HuH-7 (cell line): ENCODE measurements at regions not wholly inside any gene's neighbourhood (a gene's known extent, or its start where the extent isn't known, plus 50 kb on each side); places are given as distances from the start of the nearest gene placed in this dataset.
"Not testable (repeated sequence)": the region's sequence is repeated elsewhere in the genome, so short reads cannot be mapped to it uniquely, and the experiment has no call there.

ENCODE experiments used
- DNase-seq: peaks from one replicate; pipeline ENCODE4 v3.0.0; 2011; ENCODE audit warnings: low spot score

DNA sequence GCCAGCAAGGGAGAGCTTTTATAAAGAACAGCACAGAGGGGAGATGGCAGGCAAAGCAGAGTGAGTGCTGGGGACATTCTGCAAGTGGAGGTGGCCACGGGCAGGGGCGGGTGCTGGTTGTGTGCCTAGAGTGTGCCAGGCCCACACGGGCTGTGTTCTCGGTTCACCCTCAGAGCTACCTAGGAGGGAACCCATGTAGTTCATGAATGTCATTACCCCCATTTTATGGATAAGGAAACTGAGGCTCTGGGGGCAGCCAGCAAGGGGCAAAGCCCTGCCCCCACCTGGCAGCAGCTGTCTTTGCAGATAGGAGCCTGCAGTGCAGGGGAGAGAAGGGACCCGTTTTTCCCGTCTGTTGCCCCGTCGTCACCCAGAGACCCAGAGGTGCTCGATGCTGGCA lies 85.2 kb upstream of the NCOR2 start:
- no peak for DNase-seq

DNA sequence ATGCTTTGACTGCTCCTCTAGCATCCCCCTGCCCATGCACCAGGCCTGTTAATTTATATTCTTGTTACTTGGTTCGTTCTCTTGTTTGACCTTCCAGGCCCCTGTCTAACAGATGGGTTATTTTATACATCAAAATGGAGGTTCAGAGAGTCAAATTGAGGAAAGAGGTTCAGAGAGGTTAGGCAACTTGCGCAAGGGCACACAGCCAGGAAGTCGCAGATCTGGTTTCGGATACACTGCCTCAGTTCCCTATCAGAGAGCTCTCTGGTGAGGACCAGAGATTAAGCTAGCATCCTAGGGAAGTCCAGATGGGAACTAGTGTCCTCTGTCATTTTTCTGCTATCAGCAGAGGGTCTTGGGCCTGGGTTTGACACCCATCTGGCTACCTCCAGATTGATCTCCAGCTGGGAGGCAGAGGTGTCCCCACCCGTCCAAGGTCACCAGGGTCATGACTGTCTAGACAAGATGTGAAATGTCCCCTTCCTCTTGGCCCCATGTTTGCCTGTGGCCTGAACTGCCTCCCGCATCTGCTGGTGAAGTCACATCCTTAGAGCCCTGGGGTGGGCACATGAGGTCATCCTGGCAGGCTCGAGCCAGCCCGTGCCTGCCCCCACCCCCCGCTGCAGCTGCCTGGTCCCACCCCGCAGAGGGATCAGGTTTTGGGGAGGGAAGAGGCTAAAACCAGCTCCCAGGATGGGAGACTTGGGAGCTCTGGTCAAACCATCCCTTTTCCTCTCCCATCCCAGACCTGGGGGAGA lies 84.3 kb upstream of the NCOR2 start:
- no peak for DNase-seq

DNA sequence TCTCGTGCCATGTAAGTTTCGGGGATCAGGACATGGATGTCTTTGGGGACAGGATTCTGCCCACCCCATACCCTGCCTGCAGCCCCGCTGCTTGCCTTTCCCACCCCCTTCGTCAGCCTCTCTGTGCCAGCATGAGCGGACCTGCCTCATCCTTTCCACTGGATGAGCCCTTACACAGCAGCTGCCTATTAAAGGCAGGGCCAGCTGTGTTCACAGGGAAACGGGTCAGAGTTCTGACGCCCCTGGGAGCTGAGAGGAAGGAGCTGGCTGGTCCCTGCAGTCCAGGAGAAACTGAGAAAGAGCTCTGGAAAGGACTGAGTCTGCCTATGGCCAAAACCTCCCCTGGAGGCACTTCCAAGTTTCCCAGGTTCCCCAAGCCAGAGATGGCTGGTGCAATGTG lies 83.5 kb upstream of the NCOR2 start:
- no peak for DNase-seq

DNA sequence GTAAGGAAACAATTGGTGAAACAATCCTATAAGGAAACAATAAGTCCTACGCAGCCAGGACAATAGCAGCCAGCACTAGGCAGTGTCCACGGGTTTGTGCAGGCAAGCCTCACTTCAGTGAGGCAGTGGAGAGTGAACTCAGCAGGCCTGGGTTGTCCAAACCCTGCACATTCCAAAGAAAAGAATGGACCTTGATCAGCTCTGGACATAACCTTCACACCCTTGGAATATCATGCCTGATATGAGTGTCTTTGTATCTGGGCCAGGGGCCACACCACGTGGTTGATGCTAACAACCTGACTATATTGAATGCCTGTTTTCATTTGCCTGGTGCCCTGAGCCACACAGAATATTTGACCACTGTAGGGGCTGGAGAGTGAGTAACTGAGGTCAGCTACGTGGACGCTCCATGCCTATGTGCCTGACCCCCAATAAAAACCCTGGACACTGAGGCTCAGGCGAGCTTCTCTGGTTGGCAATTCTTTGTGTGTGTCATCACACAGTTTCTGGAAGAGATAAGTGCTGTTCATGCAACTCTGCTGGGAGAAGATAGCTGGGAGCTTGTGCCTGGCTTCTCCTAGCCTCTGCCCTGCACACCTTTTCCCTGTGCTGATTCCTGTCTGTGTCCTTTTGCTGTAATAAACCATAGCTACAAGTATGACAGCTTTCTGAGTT lies 81.4 kb upstream of the NCOR2 start:
- DNase-seq: no peak

DNA sequence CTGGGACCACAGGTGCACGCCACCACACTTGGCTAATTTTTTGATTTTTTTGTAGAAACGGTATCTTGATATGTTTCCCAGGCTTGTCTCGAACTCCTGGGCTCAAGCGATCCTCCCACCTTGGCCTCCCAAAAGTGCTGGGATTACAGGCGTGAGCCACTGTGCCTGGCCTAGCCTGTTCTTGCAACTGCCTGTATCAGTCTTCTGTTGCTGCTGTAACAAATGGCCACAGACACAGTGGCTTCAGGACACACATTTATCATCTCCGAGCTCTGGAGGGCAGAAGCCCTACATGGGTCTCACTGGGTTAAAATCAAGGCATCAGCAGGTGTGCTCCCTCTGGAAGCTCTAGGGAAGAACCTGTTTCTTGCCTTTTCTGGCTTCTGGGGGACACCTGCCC lies 79.9 kb upstream of the NCOR2 start:
- no peak for DNase-seq

DNA sequence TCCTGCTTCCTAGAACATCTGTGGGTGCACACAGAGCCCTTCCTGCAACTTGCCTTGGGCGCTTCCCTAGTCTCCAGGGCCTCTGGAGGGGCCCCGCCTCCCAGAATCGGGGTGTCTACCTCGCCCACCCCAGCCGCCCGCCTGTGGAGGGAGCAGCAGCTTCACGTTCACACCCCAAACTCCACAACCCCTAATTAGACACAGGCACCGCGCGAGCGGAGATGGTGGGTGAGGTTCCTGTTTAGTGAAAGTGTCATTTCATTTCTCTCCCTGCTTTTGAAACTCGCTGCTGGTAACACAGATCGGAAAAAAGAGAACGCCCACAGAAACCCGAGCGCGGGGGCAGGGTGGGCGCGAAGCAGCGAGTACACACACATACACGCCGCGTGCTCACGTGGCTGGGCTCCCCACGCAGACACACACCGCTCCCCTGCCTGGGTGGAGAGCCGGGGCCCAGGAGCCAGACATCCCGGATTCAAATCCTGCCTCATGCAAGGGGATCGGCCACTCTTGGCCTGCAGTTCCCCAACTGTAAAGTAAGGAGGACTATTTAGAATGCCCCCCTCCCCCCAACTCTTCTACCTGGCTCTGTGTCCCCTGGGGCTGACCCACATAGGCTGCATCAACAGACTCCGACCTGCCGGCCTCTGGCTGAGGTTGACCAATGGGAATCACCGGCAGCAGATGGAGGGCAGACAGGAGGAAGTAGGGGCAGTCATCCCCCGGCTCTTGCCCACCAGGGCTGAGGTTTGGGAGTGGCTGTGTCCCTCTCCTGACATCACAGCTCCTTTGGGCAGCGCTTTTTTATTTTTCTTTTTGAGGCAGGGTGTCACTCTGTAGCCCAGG lies 79.2 kb upstream of the NCOR2 start:
- DNase-seq: no peak

DNA sequence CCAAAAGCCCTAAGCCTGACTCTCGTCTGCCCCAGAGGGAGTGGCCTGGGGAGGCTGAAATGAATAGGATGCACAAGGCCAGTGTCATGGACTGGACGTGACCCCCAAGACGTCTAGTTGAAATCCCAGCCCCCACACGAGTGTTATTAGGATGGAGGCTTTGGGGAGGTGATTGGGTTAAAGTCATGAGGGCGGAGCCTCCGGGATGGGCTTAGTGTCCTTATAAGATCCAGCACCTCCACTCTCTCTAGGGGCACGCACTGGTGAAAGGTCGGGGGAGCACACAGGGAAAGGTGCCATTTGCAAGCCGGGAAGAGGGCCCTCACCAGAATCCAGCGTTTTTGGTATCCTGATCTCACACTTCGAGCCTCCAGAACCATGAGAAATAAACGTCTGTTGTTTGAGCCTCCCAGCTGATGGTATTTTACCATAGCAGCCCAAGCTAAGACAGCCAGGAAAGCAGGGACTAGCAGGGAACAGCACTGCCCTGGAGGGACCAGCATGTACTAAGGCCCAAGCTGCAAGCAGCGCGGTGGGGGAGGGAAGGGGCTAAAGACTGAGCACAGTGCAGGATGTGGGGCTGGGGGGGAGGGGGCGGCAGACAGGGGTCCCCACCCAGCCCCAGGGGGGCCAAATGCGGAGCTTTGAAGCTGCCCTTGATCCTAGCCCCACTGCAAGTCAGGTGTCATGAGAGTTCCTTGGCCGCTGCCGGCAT lies 78.3 kb upstream of the NCOR2 start:
- no peak for DNase-seq

DNA sequence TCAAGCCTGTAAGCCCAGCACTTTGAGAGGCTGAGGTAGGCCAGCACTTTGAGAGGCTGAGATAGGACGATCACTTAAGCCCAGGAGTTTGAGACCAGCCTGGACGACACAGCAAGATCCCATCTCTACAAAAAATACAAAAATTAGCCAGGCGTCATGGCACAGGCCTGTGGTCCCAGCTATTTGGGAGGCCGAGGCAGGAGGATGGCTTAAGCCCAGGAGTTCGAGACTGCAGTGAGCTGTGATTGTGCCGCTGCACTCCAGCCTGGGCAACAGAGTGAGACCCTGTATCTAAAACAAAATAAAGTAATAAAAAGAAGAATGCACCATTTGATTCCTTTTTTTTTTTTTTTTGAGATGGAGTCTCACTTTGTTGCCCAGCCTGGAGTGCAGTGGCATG lies 76.4 kb upstream of the NCOR2 start:
- not testable (repeated sequence) for DNase-seq

DNA sequence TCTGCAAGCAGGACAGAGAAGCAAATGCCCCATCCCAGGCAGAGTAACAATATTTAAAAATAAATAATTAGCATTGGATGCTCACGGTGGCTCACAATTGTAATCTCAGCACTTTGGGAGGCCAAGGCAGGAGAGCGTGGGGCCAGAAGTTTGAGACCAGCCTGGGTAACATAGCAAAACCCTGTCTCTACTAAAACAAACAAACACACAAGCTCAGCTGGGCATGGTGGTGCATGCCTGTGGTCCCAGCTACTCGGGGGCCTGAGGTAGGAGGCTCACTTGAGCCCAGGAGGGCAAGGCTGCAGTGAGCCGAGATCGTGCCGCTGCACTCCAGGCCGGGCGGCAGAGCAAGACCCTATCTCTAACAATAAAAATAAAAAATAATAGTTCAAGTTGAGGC lies 74.7 kb upstream of the NCOR2 start:
- no peak for DNase-seq

DNA sequence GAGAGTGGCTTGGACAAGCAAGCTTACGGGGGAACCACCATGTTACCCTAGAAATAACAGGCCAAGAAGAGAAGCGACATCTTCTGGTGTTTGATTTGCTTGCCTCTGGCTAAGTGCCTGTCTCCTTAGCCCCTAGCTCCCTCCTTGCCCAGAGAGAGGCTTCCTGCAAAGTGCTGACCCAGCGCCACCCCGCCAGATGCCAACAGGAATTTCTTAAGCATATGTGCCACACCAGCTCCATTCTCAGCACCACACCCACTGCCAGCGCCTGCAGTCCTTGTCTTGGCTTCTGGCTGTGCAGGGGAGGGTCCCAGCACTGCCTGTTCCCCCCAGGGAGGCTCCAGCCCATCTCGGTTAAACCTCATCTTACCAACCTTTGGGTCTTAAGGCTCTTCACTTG lies 74.2 kb upstream of the NCOR2 start:
- DNase-seq: no peak

DNA sequence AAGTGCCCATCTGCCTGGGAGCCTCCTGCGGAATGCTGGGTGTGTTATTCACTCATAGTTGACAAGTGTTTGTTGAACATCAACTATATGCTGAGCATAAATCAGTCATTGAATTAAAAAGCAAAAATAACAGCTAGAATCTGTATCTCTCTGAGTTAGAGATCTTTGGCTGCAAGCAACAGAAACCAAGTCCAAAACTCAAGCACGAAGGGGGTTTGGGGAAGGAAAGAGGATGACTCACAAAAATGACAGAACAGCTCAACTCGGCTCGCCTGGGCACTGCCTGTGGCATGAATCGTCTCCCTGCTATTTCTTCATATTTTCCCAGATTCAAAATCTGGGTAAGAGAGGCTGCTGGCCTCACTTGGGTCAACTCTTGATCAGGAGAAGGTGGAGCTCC lies 72.6 kb upstream of the NCOR2 start:
- DNase-seq: no peak

DNA sequence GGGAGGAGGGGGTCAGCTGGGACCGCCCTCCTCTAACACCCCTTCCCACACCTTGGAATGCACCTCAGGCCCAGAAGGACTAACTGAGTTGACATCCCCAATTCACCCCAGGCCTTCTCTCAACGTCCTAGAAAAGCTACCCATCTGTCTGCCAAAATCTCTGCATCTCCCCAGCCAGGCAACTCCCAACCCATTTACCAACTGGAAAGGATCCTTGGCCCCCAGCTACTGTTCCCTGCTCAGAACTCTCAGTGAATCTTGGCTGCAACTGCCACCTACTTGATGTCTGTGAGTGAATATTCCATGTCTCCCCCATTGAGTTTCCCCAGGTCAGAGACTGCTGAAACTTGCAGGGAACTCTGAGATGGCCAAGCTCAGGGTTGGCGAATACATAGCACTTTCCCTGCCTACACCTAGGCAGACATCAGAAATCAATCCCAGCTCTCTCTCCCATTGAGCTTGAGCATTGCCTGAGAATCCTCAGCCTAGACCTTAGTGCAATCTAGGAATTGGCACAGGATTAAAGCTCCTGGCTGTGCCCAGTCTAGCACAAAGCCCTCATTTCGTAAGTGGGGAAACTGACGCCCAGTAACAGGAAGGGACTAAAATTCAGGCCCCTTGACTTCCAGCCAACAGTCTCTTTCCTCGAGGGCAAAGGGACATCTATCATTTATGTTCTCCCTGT lies 71.9 kb upstream of the NCOR2 start:
- no peak for DNase-seq

DNA sequence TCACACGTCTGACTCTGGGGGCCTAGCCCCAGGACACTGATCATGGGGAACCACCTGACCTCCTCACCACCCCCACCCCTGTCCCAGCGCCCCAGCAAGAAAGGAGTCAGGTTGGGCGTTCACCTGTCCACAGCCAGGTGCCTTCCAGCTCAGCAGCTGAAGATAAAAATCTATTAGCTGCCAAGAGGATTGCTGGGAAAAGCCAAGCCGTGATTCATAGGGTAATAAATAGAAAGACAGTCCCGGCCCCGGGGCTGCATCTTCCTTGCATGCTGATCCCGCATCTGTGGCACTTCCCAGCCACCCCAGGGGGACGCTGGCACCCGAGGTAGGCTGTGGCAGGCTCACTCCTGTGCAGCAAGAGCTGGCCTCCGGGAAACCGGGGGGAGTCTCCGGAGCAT lies 70.2 kb upstream of the NCOR2 start:
- DNase-seq: no peak

DNA sequence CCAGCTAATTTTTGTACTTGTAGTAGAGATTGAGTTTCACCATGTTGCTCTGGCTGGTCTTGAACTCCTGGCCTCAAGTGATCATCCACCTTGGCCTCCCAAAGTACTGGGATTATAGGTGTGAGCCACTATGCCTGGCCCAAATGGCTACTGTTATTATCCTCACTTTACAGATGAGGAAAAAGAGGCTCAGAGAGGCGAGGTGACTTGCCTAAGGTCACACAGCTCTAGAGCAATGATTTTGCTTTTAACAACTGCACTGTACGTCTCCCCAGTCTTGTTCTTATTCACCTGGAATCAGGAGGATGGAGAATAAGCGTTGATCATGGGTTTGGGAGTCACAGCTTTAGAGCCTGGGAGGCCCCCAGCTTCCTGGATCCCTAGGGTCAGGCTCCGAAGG lies 69.8 kb upstream of the NCOR2 start:
- no peak for DNase-seq

DNA sequence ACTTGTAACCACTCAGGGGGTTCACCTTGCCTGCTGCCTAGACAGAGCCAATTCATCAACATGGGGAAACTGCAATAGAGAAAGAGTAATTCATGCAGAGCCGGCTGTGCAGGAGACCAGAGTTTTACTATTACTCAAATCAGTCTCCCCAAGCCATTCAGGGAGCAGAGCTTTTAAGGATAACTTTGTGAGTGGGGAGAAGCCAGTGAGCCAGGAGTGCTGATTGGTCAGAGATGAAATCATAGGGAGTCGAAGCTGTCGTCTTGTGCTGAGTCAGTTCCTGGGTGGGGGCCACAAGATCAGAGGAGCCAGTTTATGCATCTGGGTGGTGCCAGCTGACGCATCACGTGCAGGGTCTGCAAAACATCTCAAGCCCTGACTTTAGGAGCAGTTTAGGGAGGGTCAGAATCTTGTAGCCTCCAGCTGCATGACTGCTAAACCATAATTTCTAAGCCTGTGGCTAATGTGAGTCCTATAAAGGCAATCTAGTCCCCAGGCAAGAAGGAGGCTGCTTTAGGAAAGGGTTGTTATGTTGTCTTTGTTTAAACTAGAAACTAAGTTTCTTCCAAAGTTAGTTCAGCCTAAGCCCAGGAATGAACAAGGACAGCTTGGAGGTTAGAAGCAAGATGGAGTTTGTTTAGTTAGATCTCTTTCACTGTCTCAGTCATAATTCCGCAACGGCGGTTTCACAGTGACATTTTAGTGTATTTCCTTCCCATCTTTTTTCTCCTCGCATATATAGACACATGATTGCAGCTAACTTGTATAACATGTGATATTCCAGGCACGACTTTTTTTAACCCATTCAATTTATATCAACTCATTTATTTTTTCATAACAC lies 68.9 kb upstream of the NCOR2 start:
- DNase-seq: no peak

DNA sequence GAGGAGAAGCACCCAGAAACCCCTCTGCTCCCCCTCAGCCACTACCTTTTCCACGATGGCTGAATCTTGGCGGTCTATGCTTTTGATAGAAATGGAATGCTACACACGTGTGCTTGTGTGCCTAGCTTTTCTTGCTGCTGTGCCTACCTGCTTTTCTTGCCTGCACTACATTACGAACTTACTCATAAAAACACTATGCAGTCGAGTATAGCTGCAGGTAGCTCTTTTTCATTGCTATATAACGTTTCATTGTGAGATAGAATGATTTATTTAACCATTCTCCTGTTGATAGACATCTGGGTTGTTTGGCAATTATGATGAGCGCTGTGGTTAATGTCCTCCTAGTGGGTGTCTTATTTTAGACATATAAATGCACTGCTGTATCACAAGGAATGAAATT lies 67.9 kb upstream of the NCOR2 start:
- no peak for DNase-seq

DNA sequence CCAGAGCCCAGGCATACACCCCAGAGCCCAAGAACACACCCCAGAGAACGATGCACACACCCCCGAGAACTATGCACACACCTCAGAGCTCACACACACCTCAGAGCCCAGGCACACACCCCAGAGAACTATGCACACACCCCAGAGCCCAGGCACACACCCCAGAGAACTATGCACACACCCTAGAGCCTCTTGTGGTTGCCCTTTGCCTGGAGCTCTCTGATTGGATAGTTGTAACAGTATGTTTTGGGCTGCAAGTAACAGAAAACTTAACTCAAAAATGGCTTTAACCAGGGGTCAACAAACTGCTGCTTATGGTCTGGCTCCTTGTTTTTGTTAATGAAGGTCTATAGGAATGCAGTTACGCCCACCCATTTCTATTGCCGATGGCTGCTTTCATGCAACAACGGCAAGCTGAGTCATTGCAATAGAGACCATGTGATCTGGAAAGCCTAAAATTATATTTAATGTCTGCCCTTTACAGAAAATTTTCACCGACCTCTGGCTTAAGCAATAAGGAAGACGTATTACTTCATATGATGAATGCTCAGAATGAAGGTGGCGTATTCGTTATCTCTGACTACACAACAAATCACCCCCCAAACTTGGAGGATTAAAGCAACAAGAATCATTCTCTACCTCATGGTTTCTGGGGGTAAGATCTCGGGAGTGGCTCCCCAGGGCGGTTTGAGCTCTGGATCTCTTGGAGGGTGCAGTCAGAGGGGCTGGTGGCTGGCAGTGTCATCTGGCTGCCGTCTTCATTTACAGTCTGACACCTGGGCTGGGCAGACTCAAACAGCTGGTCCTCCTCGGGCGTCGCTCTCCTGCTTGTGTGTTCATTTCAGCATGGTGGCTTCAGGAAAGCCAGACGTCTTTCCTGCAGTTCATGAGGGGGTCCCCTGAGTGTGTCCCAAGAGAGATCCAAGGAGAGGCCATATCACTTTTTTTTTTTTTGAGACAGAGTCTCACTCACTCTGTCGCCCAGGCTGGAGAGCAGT lies 66.3 kb upstream of the NCOR2 start:
- DNase-seq: no peak

DNA sequence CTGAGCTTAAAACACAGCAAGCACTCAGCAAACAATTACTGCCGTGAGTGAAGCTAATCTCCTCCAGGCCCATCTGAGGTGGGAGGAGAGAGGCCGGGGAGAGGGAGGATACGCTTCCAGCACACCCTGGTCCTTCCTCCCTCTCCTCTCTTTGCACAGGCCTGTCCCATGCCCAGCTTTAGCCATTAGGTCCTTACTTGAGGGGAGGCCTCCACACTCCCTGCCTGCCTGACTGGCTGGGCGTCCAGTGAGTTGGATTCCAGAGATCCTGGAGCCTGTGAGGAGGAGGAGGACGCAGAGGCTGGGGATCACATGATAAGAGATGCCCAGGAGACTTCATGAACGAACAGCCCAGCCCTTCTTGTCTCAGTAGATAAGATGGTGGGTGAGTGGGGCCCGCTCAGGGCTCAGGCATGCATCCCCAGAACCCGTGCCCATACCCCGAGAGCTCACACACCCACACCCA lies 65.1 kb upstream of the NCOR2 start:
- DNase-seq: no peak

DNA sequence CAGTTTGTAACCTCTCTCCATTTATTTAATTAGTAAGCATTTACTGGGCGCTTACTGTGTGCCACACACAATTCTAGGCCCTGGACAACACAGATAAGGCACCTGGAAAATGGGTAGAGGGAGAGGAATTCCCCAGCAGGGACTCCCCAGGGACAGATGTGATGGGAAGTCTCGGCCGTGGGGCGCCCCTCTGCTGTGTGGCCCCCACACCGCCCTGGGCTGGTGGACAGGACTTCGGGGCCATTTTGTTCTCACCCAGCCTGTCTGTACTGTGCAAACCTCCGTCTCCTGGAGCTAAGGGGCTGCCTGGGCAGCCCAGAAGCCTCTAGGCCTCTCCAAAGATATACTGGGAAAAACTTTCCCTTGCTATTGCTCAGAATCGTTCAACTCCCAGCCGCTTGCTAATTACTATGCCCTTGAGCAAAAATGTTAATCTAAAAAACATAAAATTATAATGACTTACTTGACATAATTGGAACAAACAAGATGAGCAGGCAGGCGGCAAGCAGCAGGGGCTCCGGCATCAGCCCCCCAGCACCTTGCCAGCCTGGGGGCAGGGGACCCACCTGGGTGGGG lies 64.4 kb upstream of the NCOR2 start:
- no peak for DNase-seq
